Muscle layer of duodenum (tissue), 2 donors: ENCODE measurements at regions not wholly inside any gene's neighbourhood (a gene's known extent, or its start where the extent isn't known, plus 50 kb on each side); places are given as distances from the start of the nearest gene placed in this dataset.
"Not testable (repeated sequence)": the region's sequence is repeated elsewhere in the genome, so short reads cannot be mapped to it uniquely, and the experiment has no call there.

Source experiments
- H3K27ac ChIP-seq: one replicate; pipeline ENCODE4 v1.7.0; 2013; ENCODE audit warnings: mild to moderate bottlenecking, low read length
- H3K27me3 ChIP-seq: one replicate; pipeline ENCODE4 v1.7.0; 2013; ENCODE audit warnings: low read depth, mild to moderate bottlenecking, control low read depth, low read length
- H3K36me3 ChIP-seq, 2 donors: one replicate each; pipeline ENCODE4 v1.7.0; 2013; ENCODE audit warnings: low read length in 2 of 2, control low read depth in 1 of 2, mild to moderate bottlenecking in 1 of 2; ENCODE audit not compliant: insufficient read depth in 2 of 2, control insufficient read depth in 1 of 2
- H3K4me1 ChIP-seq, 2 donors: one replicate each; pipeline ENCODE4 v1.7.0; 2013; ENCODE audit warnings: low read length in 2 of 2, mild to moderate bottlenecking in 2 of 2, control low read depth in 1 of 2, moderate library complexity in 1 of 2; ENCODE audit not compliant: insufficient read depth in 2 of 2, control insufficient read depth in 1 of 2
- H3K4me3 ChIP-seq, 2 donors: one replicate each; pipeline ENCODE4 v1.7.0; 2013; ENCODE audit warnings: low read length in 2 of 2, low read depth in 1 of 2, mild to moderate bottlenecking in 1 of 2
- H3K9me3 ChIP-seq, 2 donors: one replicate each; pipeline ENCODE4 v1.7.0; 2013; ENCODE audit warnings: low read length in 2 of 2, control low read depth in 1 of 2, mild to moderate bottlenecking in 1 of 2; ENCODE audit not compliant: control insufficient read depth in 1 of 2
- donor health status: healthy.

- Histone ChIP-seq H3K4me3 (no peak overlapping the region), H3K9me3 (no peaks in the 10 kb centered on the region), H3K27ac (no peak overlapping the region), H3K36me3 (no peaks in the 10 kb centered on the region), H3K27me3 (no peaks in the 10 kb centered on the region), H3K4me1 (no peaks in the 10 kb centered on the region)
Observed at GRCh38 chr1:101185421-101185820, 51.4 kb upstream of the S1PR1 start.

GRCh38 chr1:101183388-101183699 is 53.5 kb upstream of the S1PR1 start:
- Histone ChIP-seq H3K4me3 (no peak overlapping the region), H3K36me3 (no peaks in the 10 kb centered on the region), H3K27ac (no peak overlapping the region), H3K9me3 (no peaks in the 10 kb centered on the region), H3K27me3 (no peaks in the 10 kb centered on the region), H3K4me1 (no peaks in the 10 kb centered on the region)

GRCh38 chr1:101182627-101183387 is 54.0 kb upstream of the S1PR1 start:
- Histone ChIP-seq H3K4me3 (no peak overlapping the region), H3K27me3 (no peaks in the 10 kb centered on the region), H3K27ac (no peak overlapping the region)

GRCh38 chr1:101181930-101182329 is 54.9 kb upstream of the S1PR1 start:
- Histone ChIP-seq H3K4me3 (no peak overlapping the region), H3K4me1 (no peaks in the 10 kb centered on the region), H3K9me3 (no peaks in the 10 kb centered on the region), H3K27me3 (no peaks in the 10 kb centered on the region), H3K27ac (no peak overlapping the region), H3K36me3 (no peaks in the 10 kb centered on the region)

More at GRCh38 chr1:101182627-101183387, 54.0 kb upstream of the S1PR1 start:
- no peaks in the 10 kb centered on the region for H3K9me3 ChIP-seq
- H3K36me3 ChIP-seq = no peaks in the 10 kb centered on the region
- H3K4me1 ChIP-seq = no peaks in the 10 kb centered on the region

DNA sequence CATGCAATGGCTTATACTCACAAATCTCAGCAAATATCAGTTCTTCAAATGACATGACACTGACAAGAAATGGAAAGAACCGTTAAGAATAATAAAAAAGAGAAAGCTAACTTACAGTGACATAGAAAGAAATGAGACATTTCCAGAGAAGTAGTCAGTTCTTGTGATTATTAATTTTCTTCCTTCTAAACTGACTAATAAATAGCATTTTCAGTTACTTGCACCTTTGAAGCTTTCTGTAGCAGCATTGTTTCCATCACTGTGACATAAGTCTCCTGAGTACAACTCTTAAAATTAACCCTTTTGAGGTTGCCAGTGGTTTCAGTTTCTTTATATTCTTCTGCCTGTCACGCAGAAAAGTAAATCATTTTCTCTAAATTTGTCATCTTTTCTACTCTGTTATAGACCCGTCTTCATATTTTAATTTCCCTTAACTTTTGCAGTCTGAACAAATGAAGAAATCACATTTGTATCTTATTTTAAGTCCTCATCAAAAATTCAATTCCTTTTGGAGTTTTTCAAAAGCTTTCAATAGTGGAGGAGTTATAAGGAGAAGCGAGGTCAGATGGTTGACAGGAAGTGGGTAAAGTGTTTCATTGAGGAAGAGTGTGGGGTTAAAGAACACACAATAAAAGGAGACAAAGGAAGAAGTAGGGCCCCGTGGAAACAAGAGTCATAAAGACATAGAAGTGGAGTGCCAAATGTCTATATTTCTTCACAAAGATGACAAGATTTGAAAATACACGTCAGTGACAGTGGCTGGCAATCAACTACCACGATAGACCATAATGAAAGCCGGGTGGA is 57.9 kb upstream of the S1PR1 start:
- no peak overlapping the region for H3K27ac ChIP-seq
- no peaks in the 10 kb centered on the region for H3K27me3 ChIP-seq
- no peaks in the 10 kb centered on the region for H3K36me3 ChIP-seq
- H3K4me1 ChIP-seq = no peaks in the 10 kb centered on the region
- H3K9me3 ChIP-seq = no peaks in the 10 kb centered on the region
- no peak overlapping the region for H3K4me3 ChIP-seq

DNA sequence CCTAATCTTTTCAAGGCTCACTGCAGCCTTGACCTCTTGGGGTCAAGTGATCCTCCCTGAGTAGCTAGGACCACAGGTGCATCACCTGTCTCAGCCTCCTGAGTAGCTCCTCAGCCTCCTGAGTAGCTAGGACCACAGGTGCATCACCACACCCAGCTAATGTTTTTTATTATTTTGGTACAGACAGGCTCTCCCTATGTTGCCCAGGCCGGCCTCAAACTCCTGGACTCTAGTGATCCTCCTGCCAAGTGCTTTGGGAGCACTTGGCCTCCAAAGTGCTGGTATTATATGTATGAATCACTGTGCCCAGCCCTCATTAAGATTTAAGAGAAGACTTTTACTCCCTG is 58.5 kb upstream of the S1PR1 start:
- no peaks in the 10 kb centered on the region for H3K36me3 ChIP-seq
- H3K27ac ChIP-seq = no peak overlapping the region
- no peaks in the 10 kb centered on the region for H3K9me3 ChIP-seq
- no peaks in the 10 kb centered on the region for H3K4me1 ChIP-seq
- no peak overlapping the region for H3K4me3 ChIP-seq
- no peaks in the 10 kb centered on the region for H3K27me3 ChIP-seq

DNA sequence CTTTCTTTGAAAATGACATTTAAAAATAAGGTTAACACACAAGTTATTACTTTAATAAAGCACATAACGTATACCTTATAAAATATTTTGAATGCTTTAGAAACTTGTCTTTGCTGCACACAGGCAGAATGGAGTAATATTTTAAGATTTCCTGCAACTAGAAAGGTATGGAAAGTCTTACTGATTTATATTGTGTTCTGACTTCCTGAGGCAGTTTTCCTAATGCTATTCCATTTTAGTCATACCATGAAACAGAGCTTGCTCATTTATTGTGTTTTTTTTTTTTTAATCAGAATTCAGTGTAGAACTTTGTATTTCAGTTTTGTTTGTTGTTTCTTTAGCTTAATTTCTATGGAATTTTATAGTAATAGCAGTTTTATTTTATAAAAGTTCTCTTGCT is 60.9 kb upstream of the S1PR1 start:
- Histone ChIP-seq H3K27ac (no peak overlapping the region), H3K4me3 (no peak overlapping the region)

DNA sequence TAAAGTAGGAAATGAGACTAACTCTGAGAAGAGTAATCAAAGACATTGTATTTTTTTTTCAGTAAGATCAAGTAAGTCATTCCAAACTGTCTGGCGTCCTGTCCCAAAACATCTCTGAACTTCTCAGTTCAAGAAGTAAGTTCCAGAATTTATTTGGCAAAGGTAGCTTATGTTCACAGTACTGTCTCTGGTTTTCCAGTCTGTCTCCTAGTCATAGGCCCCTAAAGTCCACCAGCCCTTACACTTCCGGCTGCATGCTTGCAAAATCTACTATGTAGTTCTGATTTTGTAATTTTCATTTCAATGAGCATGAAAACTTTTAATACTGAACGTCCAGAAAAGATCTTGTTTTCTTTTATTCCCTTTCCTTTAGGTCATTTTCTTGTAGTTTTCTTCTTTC is 61.4 kb upstream of the S1PR1 start:
- no peaks in the 10 kb centered on the region for H3K9me3 ChIP-seq
- H3K4me1 ChIP-seq = no peaks in the 10 kb centered on the region
- no peak overlapping the region for H3K4me3 ChIP-seq
- H3K27ac ChIP-seq = no peak overlapping the region
- H3K27me3 ChIP-seq = no peaks in the 10 kb centered on the region
- H3K36me3 ChIP-seq = no peaks in the 10 kb centered on the region

More for the DNA sequence above, 60.9 kb upstream of the S1PR1 start:
- Histone ChIP-seq H3K9me3 (no peaks in the 10 kb centered on the region), H3K36me3 (no peaks in the 10 kb centered on the region), H3K4me1 (no peaks in the 10 kb centered on the region), H3K27me3 (no peaks in the 10 kb centered on the region)

DNA sequence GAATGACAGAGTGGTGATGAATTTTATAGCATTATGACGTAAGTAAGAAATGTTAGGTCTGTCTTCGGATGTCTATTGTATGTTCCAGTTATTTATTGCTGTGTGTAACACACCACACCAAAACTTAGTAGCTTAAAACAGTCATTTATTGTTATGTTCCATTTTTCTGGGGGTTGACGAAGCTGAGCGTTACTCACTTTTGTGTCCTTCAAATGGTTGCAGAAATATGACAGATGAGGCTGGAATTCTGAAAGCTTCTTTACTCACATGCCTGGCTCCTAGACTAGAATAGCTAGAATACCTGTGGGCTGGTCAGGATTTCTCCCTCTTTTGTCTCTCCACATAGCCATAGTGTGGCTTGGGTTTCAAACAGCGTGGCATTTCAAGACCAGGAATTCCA is 62.1 kb upstream of the S1PR1 start:
- Histone ChIP-seq H3K4me3 (no peak overlapping the region), H3K4me1 (no peaks in the 10 kb centered on the region), H3K9me3 (no peaks in the 10 kb centered on the region), H3K27me3 (no peaks in the 10 kb centered on the region), H3K36me3 (no peaks in the 10 kb centered on the region), H3K27ac (no peak overlapping the region)

DNA sequence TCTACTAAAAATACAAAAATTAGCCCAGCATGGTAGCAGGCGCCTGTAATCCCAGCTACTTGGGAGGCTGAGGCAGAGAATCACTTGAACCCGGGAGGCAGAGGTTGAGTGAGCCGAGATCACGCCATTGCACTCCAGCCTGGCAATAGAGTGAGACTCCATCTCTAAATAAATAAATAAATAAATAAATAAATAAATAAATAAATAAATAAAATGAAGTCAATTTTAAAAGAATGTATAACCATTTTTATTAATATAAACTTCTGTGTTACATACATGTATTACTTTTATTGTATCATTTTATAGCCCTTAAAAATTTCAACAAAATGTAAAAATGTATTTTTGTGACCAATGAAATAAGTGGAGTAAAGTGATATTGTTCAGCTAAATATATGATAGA is 62.5 kb upstream of the S1PR1 start:
- H3K27me3 ChIP-seq, H3K27ac ChIP-seq, H3K4me1 ChIP-seq, H3K9me3 ChIP-seq, H3K4me3 ChIP-seq, H3K36me3 ChIP-seq: not testable (repeated sequence)

DNA sequence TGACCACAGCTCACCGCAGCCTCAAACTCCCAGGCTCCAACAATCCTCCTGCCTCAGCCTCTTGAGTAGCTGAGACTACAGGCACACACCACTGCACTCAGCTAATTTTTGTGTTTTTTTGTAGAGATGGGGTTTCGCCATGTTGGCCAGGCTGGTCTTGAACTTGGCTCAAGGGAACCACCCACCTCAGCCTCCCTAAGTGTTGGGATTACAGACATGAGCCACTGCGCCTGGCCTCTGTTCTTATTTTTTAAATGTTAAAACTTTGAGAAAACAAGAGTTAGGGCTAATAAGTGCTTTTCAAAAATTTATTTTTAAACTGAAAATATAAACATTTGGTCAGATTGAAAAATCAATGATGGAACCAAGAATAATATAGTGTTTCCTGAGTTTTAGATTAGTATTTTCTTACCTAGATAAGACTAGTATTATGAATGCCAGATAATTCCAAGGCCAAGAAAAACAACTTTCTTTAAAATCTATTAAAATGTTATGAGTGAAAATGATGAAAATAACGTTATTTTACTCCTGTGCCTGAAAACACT is 66.2 kb upstream of the S1PR1 start:
- Histone ChIP-seq H3K9me3 (no peaks in the 10 kb centered on the region), H3K36me3 (no peaks in the 10 kb centered on the region), H3K4me3 (no peak overlapping the region), H3K27me3 (no peaks in the 10 kb centered on the region), H3K27ac (no peak overlapping the region), H3K4me1 (no peaks in the 10 kb centered on the region)
